ENCODE measurements at regions not wholly inside any gene's neighbourhood (a gene's known extent, or its start where the extent isn't known, plus 50 kb on each side); places are given as distances from the start of the nearest gene placed in this dataset.
"Not testable (repeated sequence)": the region's sequence is repeated elsewhere in the genome, so short reads cannot be mapped to it uniquely, and the experiment has no call there.

DNA sequence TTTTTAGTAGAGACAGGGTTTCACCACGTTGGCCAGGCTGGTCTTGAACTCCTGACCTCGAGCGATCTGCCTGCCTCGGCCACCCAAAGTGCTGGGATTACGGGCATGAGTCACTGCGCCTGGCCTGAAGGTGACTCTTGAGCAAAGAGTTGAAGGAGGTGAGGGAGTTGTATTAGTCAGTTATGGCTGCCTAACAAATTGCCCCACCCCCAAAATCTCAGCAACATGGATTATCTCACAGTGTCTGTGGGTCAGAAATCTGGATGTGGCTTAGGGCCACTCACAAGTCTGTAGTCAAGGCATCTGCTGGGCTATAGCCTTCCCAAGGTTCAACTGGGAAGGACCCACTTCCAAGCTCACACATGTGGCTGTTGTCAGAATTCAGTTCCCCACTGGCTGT, 52.8 kb upstream of the ADGRE5 start:
- no peak for DNase-seq (ENCODE audit: low spot score)

GRCh38 chr19:14327061-14327460, 54.2 kb upstream of the ADGRE5 start:
- not testable (repeated sequence) for DNase-seq (ENCODE audit: low spot score)

- no peak for DNase-seq (ENCODE audit: low spot score)
Observed at GRCh38 chr19:14325863-14326262, 55.4 kb upstream of the ADGRE5 start.

DNA sequence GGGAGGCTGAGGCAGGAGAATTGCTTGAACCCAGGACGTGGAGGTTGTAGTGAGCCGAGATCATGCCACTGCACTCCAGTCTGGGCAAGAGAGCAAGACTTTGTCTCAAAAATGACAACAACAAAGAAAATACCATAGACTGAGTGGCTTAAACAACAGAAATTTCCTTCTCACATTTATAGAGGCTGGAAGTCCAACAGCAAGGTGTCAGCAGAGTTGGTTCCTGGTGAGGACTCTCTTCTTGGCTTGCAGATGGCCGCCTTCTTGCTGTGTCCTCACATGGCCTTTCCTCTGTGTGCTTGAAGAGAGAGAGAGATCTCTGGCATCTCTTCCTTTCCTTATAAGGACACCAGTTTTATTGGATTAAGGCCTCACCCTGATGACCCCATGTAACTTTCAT, 56.1 kb upstream of the ADGRE5 start:
- no peak for DNase-seq (ENCODE audit: low spot score)

GRCh38 chr19:14322889-14323463, 58.3 kb upstream of the ADGRE5 start:
- DNase-seq (ENCODE audit: low spot score) = no peak

DNA sequence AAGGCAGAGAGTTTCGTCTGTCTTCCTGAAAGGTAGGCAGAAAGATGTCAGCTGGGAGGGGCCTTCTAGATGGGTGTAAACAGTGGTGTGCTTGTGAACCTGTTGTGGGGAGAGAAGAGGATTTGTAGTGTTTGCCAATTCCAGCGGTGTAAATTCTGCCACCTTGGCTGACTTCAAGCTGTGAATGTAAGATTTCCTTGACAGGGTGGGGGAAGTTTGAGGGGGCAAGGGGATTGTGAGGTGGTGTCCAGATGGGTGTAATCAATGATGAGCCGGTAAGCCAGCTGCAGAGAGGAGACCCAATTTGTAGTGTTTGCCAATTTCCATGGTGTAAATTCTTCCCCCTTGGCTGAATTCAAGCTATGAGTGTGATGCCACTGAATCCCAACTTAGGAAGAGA, 61.0 kb upstream of the ADGRE5 start:
- DNase-seq (ENCODE audit: low spot score) = no peak

DNA sequence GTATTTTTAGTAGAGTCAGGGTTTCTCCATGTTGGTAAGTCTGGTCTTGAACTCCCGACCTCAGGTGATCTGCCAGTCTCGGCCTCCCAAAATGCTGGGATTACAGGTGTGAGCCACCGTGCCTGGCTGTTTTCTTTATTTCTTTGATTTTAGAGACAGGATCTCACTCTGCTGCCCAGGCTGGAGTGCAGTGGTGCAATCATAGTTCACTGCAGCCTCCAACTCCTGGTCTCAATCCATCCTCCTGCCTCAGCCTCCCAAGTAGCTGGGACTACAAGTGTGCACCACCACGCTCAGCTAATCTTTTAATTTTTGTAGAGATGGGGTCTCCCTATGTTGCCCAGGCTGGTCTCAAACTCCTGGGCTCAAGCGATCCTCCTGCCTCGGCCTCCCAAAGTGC, 61.5 kb upstream of the ADGRE5 start:
- DNase-seq (ENCODE audit: low spot score) = not testable (repeated sequence)

DNA sequence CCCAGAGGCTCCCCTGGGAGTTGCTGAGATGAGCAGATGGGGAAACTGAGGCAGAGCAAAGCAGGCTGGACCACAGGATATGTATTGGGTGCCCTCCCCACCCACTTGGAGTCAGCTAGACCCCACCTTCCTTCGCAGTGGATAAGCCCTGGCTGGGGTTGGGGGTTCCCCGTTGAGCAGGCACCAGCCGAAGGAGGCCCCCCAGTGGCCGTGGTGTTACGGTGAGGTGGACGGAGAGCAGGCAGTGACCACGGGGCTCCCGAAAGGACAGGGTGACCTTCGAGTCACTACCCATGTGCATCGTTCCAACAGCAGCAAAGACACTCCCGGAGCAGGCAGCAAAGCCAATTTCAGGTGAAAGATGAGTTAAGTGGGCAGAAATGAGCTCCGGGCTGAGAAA, 62.4 kb upstream of the ADGRE5 start:
- DNase-seq (ENCODE audit: low spot score) = no peak

GRCh38 chr19:14317157-14317556, 64.1 kb upstream of the ADGRE5 start:
- no peak for DNase-seq (ENCODE audit: low spot score)

DNA sequence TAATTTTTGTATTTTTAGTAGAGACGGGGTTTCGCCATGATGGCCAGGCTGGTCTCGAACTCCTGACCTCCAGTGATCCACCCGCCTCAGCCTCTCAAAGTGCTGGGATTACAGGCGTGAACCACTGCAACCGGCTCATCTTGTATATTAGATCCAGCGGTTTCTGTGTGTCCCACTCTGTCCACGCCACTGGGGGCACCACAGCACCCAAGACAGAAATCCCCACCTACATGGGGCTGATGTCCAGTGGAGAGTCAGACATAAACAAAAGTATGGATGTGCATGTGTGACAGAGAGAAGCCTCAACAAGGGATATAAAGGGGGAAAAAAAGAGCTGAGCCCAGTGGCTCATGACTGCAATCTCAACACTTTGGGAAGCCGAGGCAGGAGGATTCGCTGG, 65.8 kb upstream of the ADGRE5 start:
- DNase-seq (ENCODE audit: low spot score) = no peak

- no peak for DNase-seq (ENCODE audit: low spot score)
Observed at GRCh38 chr19:14310055-14310454, 71.2 kb upstream of the ADGRE5 start.

GRCh38 chr19:14305706-14306105, 75.5 kb upstream of the ADGRE5 start:
- no peak for DNase-seq (ENCODE audit: low spot score)

GRCh38 chr19:14301150-14301549, 80.1 kb upstream of the ADGRE5 start:
- DNase-seq (ENCODE audit: low spot score) = no peak

- DNase-seq (ENCODE audit: low spot score) = no peak
Observed at GRCh38 chr19:14300303-14300702, 80.9 kb upstream of the ADGRE5 start.

- DNase-seq (ENCODE audit: low spot score) = not testable (repeated sequence)
Observed at GRCh38 chr19:14299224-14299827, 81.9 kb upstream of the ADGRE5 start.

DNA sequence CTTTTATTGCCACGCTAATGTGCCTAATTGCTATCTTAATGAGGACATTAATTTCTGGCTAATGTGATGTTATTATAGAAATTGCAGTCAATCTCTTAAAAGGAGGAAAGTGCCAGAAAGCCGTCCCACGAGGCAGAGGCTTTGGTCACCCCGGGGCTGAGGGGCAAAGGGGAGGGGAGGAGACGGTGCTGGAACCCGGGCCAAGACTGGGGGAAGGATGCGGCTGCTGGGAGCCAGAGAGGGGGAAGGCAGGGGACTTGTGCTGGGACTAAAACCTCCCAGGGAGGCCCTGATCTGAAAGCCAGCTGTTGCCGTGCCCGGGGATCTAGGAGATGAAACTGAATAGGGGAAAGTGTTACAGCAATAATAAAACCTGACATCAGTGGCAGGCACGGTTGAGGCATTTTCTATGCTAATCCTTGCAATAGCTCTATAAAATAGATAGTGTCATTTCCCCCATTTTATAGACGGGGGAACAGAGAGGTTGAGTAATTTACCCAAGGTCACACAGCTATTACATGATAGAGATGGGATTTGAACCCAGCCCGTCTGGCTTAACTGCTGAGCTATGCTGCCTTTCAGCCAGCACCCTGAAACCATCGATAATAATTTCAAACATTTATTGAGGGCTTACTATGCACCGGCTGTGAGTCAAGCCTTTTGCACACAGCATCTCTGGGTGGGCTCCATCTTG, 83.2 kb upstream of the ADGRE5 start:
- DNase-seq (ENCODE audit: low spot score) = not testable (repeated sequence)

DNA sequence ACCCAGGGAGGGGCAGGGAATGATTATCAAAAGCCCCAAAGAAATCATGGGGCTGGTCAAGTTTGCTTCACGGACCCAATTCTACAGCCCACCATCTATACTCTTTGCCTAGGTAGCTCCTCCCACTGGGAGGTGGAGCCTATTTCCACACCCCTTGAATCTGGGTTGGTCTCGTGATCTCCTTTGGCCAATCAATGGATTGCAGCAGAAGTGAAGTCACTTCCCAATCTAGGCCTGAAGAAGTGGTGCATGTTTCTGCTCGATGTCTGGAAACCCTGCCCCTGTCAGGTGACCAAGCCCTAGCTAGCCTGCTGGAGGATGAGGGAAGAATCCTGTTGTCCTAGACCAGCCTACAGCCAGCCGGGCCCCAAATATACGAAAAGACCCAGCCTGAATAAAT, 86.3 kb upstream of the ADGRE5 start:
- DNase-seq (ENCODE audit: low spot score) = not testable (repeated sequence)

DNA sequence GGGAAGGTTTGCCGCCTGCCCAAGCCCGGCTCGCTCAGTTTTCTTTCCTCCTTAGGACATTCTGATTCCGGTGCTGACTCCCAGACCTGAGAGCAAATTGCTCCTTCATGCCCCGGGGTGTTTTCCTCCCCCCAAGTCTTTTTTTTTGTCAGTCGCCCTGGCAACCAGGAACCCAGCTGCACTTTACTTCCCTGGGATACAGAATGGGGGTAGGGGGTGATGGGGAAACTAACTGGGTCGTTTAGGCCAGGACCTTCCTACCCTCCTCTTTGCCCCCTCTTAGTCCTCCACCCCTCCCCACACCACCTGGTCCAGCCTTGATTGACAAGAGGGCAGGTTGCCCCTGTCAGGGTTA, 87.5 kb upstream of the ADGRE5 start:
- DNase-seq (ENCODE audit: low spot score) = not testable (repeated sequence)

GRCh38 chr19:14293101-14293815, 87.3 kb upstream of the ADGRL1 start:
- DNase-seq (ENCODE audit: low spot score) = not testable (repeated sequence)

DNA sequence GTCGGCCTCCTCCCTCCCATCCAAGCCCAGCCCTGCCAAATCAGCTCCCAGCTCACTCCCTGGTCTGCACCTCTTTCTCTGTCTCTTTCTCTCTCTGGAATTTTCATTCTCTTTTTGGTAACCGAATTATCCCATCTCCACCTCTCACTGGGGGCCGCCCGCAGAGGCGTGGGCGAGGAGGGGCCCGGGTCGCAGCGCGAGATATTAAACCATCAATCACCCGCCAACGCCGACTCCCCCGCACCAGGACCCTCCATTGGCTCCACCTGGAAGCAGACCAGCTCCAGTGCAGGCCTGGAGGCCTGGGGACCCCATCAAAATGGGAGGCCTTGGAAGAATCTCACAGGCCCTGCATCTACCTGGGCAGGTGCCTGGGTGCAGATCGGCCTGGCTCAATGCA, 83.8 kb upstream of the ADGRL1 start:
- not testable (repeated sequence) for DNase-seq (ENCODE audit: low spot score)

GRCh38 chr19:14287837-14288236, 81.9 kb upstream of the ADGRL1 start:
- DNase-seq (ENCODE audit: low spot score) = not testable (repeated sequence)

GRCh38 chr19:14286594-14286993, 80.6 kb upstream of the ADGRL1 start:
- not testable (repeated sequence) for DNase-seq (ENCODE audit: low spot score)

GRCh38 chr19:14285726-14286125, 79.8 kb upstream of the ADGRL1 start:
- not testable (repeated sequence) for DNase-seq (ENCODE audit: low spot score)

Measured in mucosa of gallbladder (tissue), 1 donor.